Neural progenitor cell (in vitro differentiated cells): ENCODE measurements at regions not wholly inside any gene's neighbourhood (a gene's known extent, or its start where the extent isn't known, plus 50 kb on each side); places are given as distances from the start of the nearest gene placed in this dataset.

Source experiments
- DNase-seq: peaks from one replicate; pipeline ENCODE4 v3.0.0-alpha.2; 2016; ENCODE audit warnings: low spot score
- H2AFZ ChIP-seq: fragments of 200-600 bp; sonication (generic); replicated peaks from 2 replicates; pipeline ENCODE4 v1.6.1; 2016; ENCODE audit warnings: antibody characterized with exemption
- H3F3A ChIP-seq: fragments of 200-600 bp; sonication (generic); 2 replicates; pipeline ENCODE4 v1.6.1; 2016; ENCODE audit warnings: antibody characterized with exemption, low read depth
- H3K27ac ChIP-seq: fragments of 200-600 bp; sonication (generic); 2 replicates; pipeline ENCODE4 v1.5.1; 2016; ENCODE audit warnings: mild to moderate bottlenecking
- H3K27me3 ChIP-seq: fragments of 200-600 bp; sonication (generic); 2 replicates; pipeline ENCODE4 v1.6.1; 2016; ENCODE audit warnings: mild to moderate bottlenecking, moderate library complexity
- H3K36me3 ChIP-seq: fragments of 200-600 bp; sonication (generic); 2 replicates; pipeline ENCODE4 v1.5.1; 2016
- H3K4me1 ChIP-seq: fragments of 200-600 bp; sonication (generic); 2 replicates; pipeline ENCODE4 v1.6.1; 2016; ENCODE audit warnings: mixed run types
- H3K4me2 ChIP-seq: fragments of 200-600 bp; sonication (generic); 2 replicates; pipeline ENCODE4 v1.6.1; 2016
- H3K4me3 ChIP-seq: fragments of 200-600 bp; sonication (generic); 2 replicates; pipeline ENCODE4 v1.5.1; 2016
- H3K79me2 ChIP-seq: fragments of 200-600 bp; sonication (generic); 2 replicates; pipeline ENCODE4 v1.6.1; 2016; ENCODE audit warnings: low read depth
- H3K9ac ChIP-seq: fragments of 200-600 bp; sonication (generic); 2 replicates; pipeline ENCODE4 v1.6.1; 2016
- H3K9me3 ChIP-seq: fragments of 200-600 bp; sonication (generic); 2 replicates; pipeline ENCODE4 v1.5.1; 2016; ENCODE audit warnings: low read depth
- H4K20me1 ChIP-seq: fragments of 200-600 bp; sonication (generic); 2 replicates; pipeline ENCODE4 v1.6.1; 2016; ENCODE audit warnings: low read depth
- H3K27ac Mint-ChIP-seq: 3 replicates; pipeline ENCODE4 v1.8.0; 2021; ENCODE audit warnings: mixed read lengths
- H3K27me3 Mint-ChIP-seq: 2 replicates; pipeline ENCODE4 v1.8.0; 2022; ENCODE audit warnings: low read depth, mild to moderate bottlenecking, inconsistent platforms, moderate library complexity, mixed read lengths; ENCODE audit not compliant: insufficient read depth
- H3K36me3 Mint-ChIP-seq: 3 replicates; pipeline ENCODE4 v1.8.0; 2021; ENCODE audit warnings: mixed read lengths
- H3K4me1 Mint-ChIP-seq: 3 replicates; pipeline ENCODE4 v1.8.0; 2021; ENCODE audit warnings: mixed read lengths
- H3K4me3 Mint-ChIP-seq: 3 replicates; pipeline ENCODE4 v1.8.0; 2021; ENCODE audit warnings: mild to moderate bottlenecking, moderate library complexity, mixed read lengths
- H3K9me3 Mint-ChIP-seq: 3 replicates; pipeline ENCODE4 v1.8.0; 2020; ENCODE audit warnings: mixed read lengths
- CTCF ChIP-seq: fragments of 200-600 bp; sonication (generic); IDR thresholded peaks from 2 replicates; pipeline ENCODE4 v1.5.1; 2017; ENCODE audit warnings: antibody characterized with exemption, mild to moderate bottlenecking
- EZH2 ChIP-seq: fragments of 200-600 bp; sonication (generic); IDR thresholded peaks from 2 replicates; pipeline ENCODE4 v1.6.1; 2017; ENCODE audit warnings: antibody characterized with exemption, mild to moderate bottlenecking, moderate library complexity
- EZH2phosphoT487 ChIP-seq: fragments of 200-600 bp; sonication (generic); IDR thresholded peaks from 2 replicates; pipeline ENCODE4 v1.6.1; 2017; ENCODE audit warnings: antibody characterized with exemption

DNA sequence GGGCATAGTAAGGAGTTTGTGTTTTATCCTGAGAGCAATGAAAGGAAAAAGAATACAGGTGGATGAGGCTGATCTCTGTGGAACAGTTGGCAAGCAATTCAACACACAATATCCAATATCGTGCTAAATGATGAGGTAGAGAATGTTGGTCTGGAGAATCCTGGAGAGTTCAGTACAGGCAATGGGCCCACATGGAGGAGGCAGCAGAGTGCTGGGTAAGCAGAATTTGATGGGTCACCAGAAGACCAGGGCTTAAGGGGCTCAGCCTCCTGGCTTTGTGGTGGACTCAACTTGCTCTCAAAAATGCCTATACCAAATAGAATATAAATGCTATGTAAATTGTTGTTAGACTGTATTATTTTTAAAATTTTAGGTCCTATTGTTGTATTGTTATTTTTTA is 271.5 kb upstream of the JARID2 start:
- Mint-ChIP-seq H3K27ac (no peak overlapping the region), H3K4me3 (no peak overlapping the region), H3K9me3 (peaks cover 8% of the 10 kb centered on the region), H3K36me3 (no peaks in the 10 kb centered on the region), H3K27me3 (peaks cover 6% of the 10 kb centered on the region), H3K4me1 (peaks cover 7% of the 10 kb centered on the region)
- Histone ChIP-seq H3F3A (no peaks in the 10 kb centered on the region), H3K4me1 (peaks cover 3% of the 10 kb centered on the region), H3K4me2 (no peak overlapping the region), H3K9me3 (no peaks in the 10 kb centered on the region), H3K4me3 (no peak overlapping the region), H3K36me3 (no peaks in the 10 kb centered on the region), H3K27me3 (no peaks in the 10 kb centered on the region), H4K20me1 (no peaks in the 10 kb centered on the region), H3K79me2 (no peaks in the 10 kb centered on the region), H3K27ac (no peak overlapping the region), H2AFZ (no peak overlapping the region), H3K9ac (no peak overlapping the region)
- TF ChIP-seq EZH2 (no peak), CTCF (no peak), EZH2phosphoT487 (no peak)
- no peak for DNase-seq

- H2AFZ ChIP-seq: no peak overlapping the region
- H3K27me3 ChIP-seq: no peaks in the 10 kb centered on the region
- DNase-seq: peak; percentile 23
- no peak overlapping the region for H3K4me2 ChIP-seq
- H3K9me3 Mint-ChIP-seq: peaks cover 5% of the 10 kb centered on the region
- peaks cover 6% of the 10 kb centered on the region for H3K27me3 Mint-ChIP-seq
- no peaks in the 10 kb centered on the region for H3K9me3 ChIP-seq
- no peak overlapping the region for H3K9ac ChIP-seq
- H3K4me3 ChIP-seq: no peak overlapping the region
- no peak overlapping the region for H3K27ac Mint-ChIP-seq
- peaks cover 7% of the 10 kb centered on the region for H3K4me1 Mint-ChIP-seq
- H3K36me3 ChIP-seq: no peaks in the 10 kb centered on the region
- peaks cover 3% of the 10 kb centered on the region for H3K4me1 ChIP-seq
- H3K36me3 Mint-ChIP-seq: no peaks in the 10 kb centered on the region
- H3F3A ChIP-seq: no peaks in the 10 kb centered on the region
- no peak overlapping the region for H3K4me3 Mint-ChIP-seq
- no peaks in the 10 kb centered on the region for H3K79me2 ChIP-seq
- no peak overlapping the region for H3K27ac ChIP-seq
- no peak for TF ChIP-seq CTCF
- no peak for TF ChIP-seq EZH2phosphoT487
- TF ChIP-seq EZH2: no peak
- no peaks in the 10 kb centered on the region for H4K20me1 ChIP-seq
These were observed 270.9 kb upstream of the JARID2 start for GRCh38 chr6:14974792-14975470.

GRCh38 chr6:14975471-14975817 is 270.4 kb upstream of the JARID2 start:
- no peak overlapping the region for H3K4me3 Mint-ChIP-seq
- no peak for TF ChIP-seq EZH2
- TF ChIP-seq CTCF: no peak
- no peak for TF ChIP-seq EZH2phosphoT487

More at GRCh38 chr6:14975471-14975817, 270.4 kb upstream of the JARID2 start:
- Histone ChIP-seq H3F3A (no peaks in the 10 kb centered on the region), H3K9me3 (no peaks in the 10 kb centered on the region), H3K4me1 (peaks cover 3% of the 10 kb centered on the region), H3K27ac (no peak overlapping the region), H2AFZ (no peak overlapping the region), H3K4me2 (no peak overlapping the region), H3K36me3 (no peaks in the 10 kb centered on the region), H3K4me3 (no peak overlapping the region), H4K20me1 (no peaks in the 10 kb centered on the region), H3K27me3 (no peaks in the 10 kb centered on the region), H3K9ac (no peak overlapping the region), H3K79me2 (no peaks in the 10 kb centered on the region)
- Mint-ChIP-seq H3K27me3 (peaks cover 6% of the 10 kb centered on the region), H3K27ac (no peak overlapping the region), H3K36me3 (no peaks in the 10 kb centered on the region), H3K4me1 (peaks cover 7% of the 10 kb centered on the region), H3K9me3 (peaks cover 2% of the 10 kb centered on the region)
- no peak for DNase-seq
